Uterus (tissue), 3 donors: ENCODE measurements at regions not wholly inside any gene's neighbourhood (a gene's known extent, or its start where the extent isn't known, plus 50 kb on each side); places are given as distances from the start of the nearest gene placed in this dataset.

Experiments
- DNase-seq, 2 donors: peaks; one replicate each; pipeline ENCODE4 v3.0.0-alpha.2; 2019 to 2020
- H3K27ac ChIP-seq, 2 donors: fragments of 200-600 bp; sonication (generic); 1 replicate in 1 of 2; 2 replicates in 1 of 2; pipeline ENCODE4 v1.5.1; 2016 to 2018
- H3K27me3 ChIP-seq, 2 donors: fragments of 200-600 bp; sonication (generic); one replicate each; pipeline ENCODE4 v1.5.1; 2018 to 2019; ENCODE audit warnings: control low read depth in 1 of 2
- H3K36me3 ChIP-seq, 2 donors: fragments of 200-600 bp; sonication (generic); one replicate each; pipeline ENCODE4 v1.5.1; 2019; ENCODE audit warnings: control low read depth in 1 of 2
- H3K4me1 ChIP-seq, 2 donors: fragments of 200-600 bp; sonication (generic); one replicate each; pipeline ENCODE4 v1.5.1; 2018 to 2019; ENCODE audit warnings: control low read depth in 1 of 2
- H3K4me3 ChIP-seq, 2 donors: fragments of 200-600 bp; sonication (generic); 1 replicate in 1 of 2; 2 replicates in 1 of 2; pipeline ENCODE4 v1.5.1; 2018 to 2019; ENCODE audit warnings: mild to moderate bottlenecking in 1 of 2
- H3K9me3 ChIP-seq, 2 donors: fragments of 200-600 bp; sonication (generic); one replicate each; pipeline ENCODE4 v1.5.1; 2019; ENCODE audit warnings: control low read depth in 1 of 2
- POLR2A ChIP-seq, 2 donors: fragments of 450-650 bp; IDR thresholded peaks; one replicate each; pipeline ENCODE4 v1.6.1; 2016; ENCODE audit warnings: antibody characterized with exemption in 2 of 2, mild to moderate bottlenecking in 1 of 2, moderate library complexity in 1 of 2
- intact Hi-C: fragments of 100-400 bp; cut with DNase I; formaldehyde crosslinking; loops from one replicate; pipeline ENCODE4 v1.15.1; 2023; ENCODE audit warnings: low total_unique reads
- TF ChIP-seq, protein P1 (sequence below), 4 experiments: fragments of 200-600 bp in 2 of 4; fragments of 450-650 bp in 2 of 4; sonication (generic) in 2 of 4; IDR thresholded peaks; one replicate each; pipeline ENCODE4 v1.5.1; 2016 to 2019; ENCODE audit warnings: antibody characterized with exemption in 4 of 4, mild to moderate bottlenecking in 2 of 4, moderate library complexity in 1 of 4
- donor health status: DM: yes; HTN: yes; CAD: no.

DNA sequence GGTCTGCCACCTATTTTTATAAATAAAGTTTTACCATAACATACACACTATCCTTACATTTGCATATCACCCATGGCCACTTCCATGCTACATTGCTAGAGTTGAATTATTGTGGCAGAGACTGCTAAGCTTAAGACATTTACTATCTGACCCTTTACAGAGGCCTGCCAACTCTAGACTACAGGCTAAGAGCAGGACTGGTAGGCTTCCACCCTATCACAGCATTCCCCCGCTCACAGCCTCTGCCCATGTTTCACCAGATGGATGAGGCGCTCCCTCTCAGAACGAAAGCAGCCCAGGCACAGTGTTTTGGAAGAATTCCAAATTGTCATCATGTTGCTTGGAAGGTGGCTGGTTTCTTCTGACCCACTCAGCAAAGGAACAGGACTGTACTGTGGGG lies 91.7 kb upstream of the SLC35G4 start:
- no peak for TF ChIP-seq POLR2A (IDR thresholded peaks at IDR 0.05)
- TF ChIP-seq, protein P1, sequence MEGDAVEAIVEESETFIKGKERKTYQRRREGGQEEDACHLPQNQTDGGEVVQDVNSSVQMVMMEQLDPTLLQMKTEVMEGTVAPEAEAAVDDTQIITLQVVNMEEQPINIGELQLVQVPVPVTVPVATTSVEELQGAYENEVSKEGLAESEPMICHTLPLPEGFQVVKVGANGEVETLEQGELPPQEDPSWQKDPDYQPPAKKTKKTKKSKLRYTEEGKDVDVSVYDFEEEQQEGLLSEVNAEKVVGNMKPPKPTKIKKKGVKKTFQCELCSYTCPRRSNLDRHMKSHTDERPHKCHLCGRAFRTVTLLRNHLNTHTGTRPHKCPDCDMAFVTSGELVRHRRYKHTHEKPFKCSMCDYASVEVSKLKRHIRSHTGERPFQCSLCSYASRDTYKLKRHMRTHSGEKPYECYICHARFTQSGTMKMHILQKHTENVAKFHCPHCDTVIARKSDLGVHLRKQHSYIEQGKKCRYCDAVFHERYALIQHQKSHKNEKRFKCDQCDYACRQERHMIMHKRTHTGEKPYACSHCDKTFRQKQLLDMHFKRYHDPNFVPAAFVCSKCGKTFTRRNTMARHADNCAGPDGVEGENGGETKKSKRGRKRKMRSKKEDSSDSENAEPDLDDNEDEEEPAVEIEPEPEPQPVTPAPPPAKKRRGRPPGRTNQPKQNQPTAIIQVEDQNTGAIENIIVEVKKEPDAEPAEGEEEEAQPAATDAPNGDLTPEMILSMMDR (IDR thresholded peaks at IDR 0.05) = no peak
- no peak overlapping the region for H3K27ac ChIP-seq
- no peak overlapping the region for H3K4me3 ChIP-seq
- no peaks in the 10 kb centered on the region for H3K9me3 ChIP-seq
- H3K36me3 ChIP-seq = no peaks in the 10 kb centered on the region
- no peaks in the 10 kb centered on the region for H3K4me1 ChIP-seq
- intact Hi-C loops = no loop called here
- no peaks in the 10 kb centered on the region for H3K27me3 ChIP-seq
- DNase-seq = no peak

- Histone ChIP-seq H3K27ac (no peak overlapping the region), H3K27me3 (no peaks in the 10 kb centered on the region), H3K9me3 (no peaks in the 10 kb centered on the region), H3K4me3 (no peak overlapping the region), H3K4me1 (no peaks in the 10 kb centered on the region), H3K36me3 (no peaks in the 10 kb centered on the region)
- no peak for DNase-seq
- TF ChIP-seq, protein P1 (IDR thresholded peaks at IDR 0.05) = no peak
- TF ChIP-seq POLR2A (IDR thresholded peaks at IDR 0.05) = no peak
- intact Hi-C loops = no loop called here
These were observed 92.5 kb upstream of the SLC35G4 start for GRCh38 chr18:11516751-11517503.

GRCh38 chr18:11514267-11514666 lies 95.1 kb upstream of the SLC35G4 start:
- TF ChIP-seq, protein P1 (IDR thresholded peaks at IDR 0.05) = no peak
- TF ChIP-seq POLR2A (IDR thresholded peaks at IDR 0.05) = no peak
- H3K9me3 ChIP-seq = no peaks in the 10 kb centered on the region
- H3K4me1 ChIP-seq = no peaks in the 10 kb centered on the region
- no peaks in the 10 kb centered on the region for H3K36me3 ChIP-seq
- intact Hi-C loops = no loop called here
- H3K27me3 ChIP-seq = no peaks in the 10 kb centered on the region
- DNase-seq = no peak
- no peak overlapping the region for H3K4me3 ChIP-seq
- no peak overlapping the region for H3K27ac ChIP-seq

- Histone ChIP-seq H3K4me3 (no peak overlapping the region), H3K4me1 (no peaks in the 10 kb centered on the region), H3K36me3 (no peaks in the 10 kb centered on the region), H3K9me3 (no peaks in the 10 kb centered on the region), H3K27me3 (no peaks in the 10 kb centered on the region), H3K27ac (no peak overlapping the region)
- TF ChIP-seq, protein P1 (IDR thresholded peaks at IDR 0.05) = no peak
- TF ChIP-seq POLR2A (IDR thresholded peaks at IDR 0.05) = no peak
- intact Hi-C loops = no loop called here
- no peak for DNase-seq
These were observed 97.0 kb upstream of the SLC35G4 start for GRCh38 chr18:11512096-11513025.
